ENCODE measurements at regions not wholly inside any gene's neighbourhood (a gene's known extent, or its start where the extent isn't known, plus 50 kb on each side); places are given as distances from the start of the nearest gene placed in this dataset.

DNA sequence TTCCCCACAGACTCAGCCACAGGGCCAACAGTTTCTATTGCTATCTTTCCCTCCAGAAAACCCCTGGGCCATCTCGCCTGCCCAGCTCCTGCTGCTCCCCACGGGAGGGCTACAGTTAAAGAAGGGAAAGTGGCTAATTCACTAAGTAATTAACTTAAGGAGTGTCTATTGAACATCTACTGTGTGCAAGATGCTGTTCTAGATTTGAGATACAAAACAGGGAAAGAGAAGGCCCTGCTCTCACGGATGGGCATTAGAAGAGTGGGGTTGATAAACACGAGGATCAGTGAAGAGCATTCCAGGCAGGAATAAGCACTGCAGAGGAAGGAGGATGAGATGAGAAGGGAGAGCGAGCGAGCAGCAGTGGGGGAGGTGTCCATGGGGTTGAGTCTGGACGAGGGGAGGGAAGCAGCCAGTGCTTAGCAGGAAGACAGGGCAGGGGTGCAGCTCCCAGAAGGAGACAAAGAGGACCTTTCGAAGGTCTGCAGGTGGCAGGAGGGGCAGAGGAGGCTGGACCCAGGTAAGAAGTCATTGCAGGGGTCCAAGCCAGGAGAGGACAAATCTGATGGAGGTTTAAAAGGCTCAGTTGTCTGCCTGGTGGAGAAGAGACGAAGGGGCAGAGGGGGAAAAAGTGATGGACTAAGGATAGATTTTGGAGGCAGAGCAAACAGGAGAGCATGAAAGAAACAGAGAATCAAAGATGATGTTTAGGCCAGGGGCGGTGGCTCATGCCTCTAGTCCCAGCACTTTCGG, 64.7 kb downstream of the KLF15 start:
- DNase-seq (ENCODE audit: low read depth, low spot score): no peak
- Mint-ChIP-seq H3K27me3 (ENCODE audit: low read depth) (peaks cover 27% of the 10 kb centered on the region), H3K9me3 (no peaks in the 10 kb centered on the region), H3K4me1 (peaks cover 24% of the 10 kb centered on the region), H3K4me3 (no peak overlapping the region), H3K27ac (ENCODE audit: unreplicated experiment) (no peak overlapping the region), H3K36me3 (ENCODE audit: low read depth) (no peaks in the 10 kb centered on the region)
- TF ChIP-seq, protein P1, sequence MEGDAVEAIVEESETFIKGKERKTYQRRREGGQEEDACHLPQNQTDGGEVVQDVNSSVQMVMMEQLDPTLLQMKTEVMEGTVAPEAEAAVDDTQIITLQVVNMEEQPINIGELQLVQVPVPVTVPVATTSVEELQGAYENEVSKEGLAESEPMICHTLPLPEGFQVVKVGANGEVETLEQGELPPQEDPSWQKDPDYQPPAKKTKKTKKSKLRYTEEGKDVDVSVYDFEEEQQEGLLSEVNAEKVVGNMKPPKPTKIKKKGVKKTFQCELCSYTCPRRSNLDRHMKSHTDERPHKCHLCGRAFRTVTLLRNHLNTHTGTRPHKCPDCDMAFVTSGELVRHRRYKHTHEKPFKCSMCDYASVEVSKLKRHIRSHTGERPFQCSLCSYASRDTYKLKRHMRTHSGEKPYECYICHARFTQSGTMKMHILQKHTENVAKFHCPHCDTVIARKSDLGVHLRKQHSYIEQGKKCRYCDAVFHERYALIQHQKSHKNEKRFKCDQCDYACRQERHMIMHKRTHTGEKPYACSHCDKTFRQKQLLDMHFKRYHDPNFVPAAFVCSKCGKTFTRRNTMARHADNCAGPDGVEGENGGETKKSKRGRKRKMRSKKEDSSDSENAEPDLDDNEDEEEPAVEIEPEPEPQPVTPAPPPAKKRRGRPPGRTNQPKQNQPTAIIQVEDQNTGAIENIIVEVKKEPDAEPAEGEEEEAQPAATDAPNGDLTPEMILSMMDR (conservative IDR thresholded peaks at IDR 0.05): no peak

DNA sequence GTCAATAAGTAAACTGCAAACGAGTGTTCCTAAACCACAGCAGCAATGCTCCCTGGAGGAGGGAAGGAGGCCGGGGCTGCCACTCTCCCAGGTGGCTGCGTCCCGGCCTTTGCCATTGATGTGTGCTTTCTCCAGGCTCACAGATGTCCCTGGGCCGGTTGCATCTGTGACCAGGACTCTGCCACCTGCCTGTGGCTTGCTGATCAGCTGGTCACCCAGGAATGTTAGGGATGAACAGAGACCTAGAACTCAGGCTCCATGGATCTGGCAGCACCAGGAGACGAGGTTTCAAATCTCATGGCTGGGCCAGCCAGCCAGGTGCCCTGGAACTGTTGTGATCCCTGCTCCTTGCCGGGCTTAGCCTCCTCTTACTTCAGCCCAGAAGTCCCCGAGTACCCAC, 65.7 kb downstream of the KLF15 start:
- H3K4me3 Mint-ChIP-seq: no peak overlapping the region
- TF ChIP-seq, protein P1 (conservative IDR thresholded peaks at IDR 0.05): no peak
- peaks cover 33% of the 10 kb centered on the region for H3K4me1 Mint-ChIP-seq
- no peak for DNase-seq (ENCODE audit: low read depth, low spot score)
- H3K36me3 Mint-ChIP-seq (ENCODE audit: low read depth): no peaks in the 10 kb centered on the region
- no peaks in the 10 kb centered on the region for H3K9me3 Mint-ChIP-seq
- H3K27me3 Mint-ChIP-seq (ENCODE audit: low read depth): peaks cover 27% of the 10 kb centered on the region
- H3K27ac Mint-ChIP-seq (ENCODE audit: unreplicated experiment): no peak overlapping the region

- no peaks in the 10 kb centered on the region for H3K36me3 Mint-ChIP-seq (ENCODE audit: low read depth)
- TF ChIP-seq, protein P1 (conservative IDR thresholded peaks at IDR 0.05): no peak
- peaks cover 27% of the 10 kb centered on the region for H3K27me3 Mint-ChIP-seq (ENCODE audit: low read depth)
- no peak for DNase-seq (ENCODE audit: low read depth, low spot score)
- no peak overlapping the region for H3K4me3 Mint-ChIP-seq
- peaks cover 35% of the 10 kb centered on the region for H3K4me1 Mint-ChIP-seq
- no peaks in the 10 kb centered on the region for H3K9me3 Mint-ChIP-seq
- no peak overlapping the region for H3K27ac Mint-ChIP-seq (ENCODE audit: unreplicated experiment)
Observed at GRCh38 chr3:126291061-126291460, 66.1 kb downstream of the KLF15 start.

DNA sequence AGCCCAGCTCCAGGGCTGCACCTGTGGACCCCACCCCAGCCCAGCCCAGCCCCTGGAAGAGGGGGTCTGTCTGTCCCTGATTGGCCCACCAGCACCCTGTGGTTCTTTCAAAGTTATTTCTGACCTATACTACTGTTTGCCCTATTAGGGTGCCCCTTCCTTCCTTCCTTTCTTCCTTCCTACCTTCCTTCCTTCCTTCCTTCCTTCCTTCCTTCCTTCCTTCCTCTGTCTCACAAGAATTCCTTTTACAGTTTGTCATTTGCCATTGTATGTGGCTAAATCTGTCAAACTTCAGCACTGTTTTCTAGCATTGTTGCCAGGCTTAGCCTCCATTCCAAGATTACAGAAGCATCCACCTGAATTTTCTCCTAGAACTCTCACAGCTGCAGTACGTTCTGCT, 66.9 kb downstream of the KLF15 start:
- Mint-ChIP-seq H3K9me3 (no peaks in the 10 kb centered on the region), H3K4me1 (peaks cover 35% of the 10 kb centered on the region), H3K27ac (ENCODE audit: unreplicated experiment) (no peak overlapping the region), H3K36me3 (ENCODE audit: low read depth) (no peaks in the 10 kb centered on the region), H3K27me3 (ENCODE audit: low read depth) (peaks cover 27% of the 10 kb centered on the region), H3K4me3 (no peak overlapping the region)
- no peak for DNase-seq (ENCODE audit: low read depth, low spot score)
- TF ChIP-seq, protein P1 (conservative IDR thresholded peaks at IDR 0.05): no peak

- H3K27me3 Mint-ChIP-seq (ENCODE audit: low read depth): peaks cover 27% of the 10 kb centered on the region
- H3K4me3 Mint-ChIP-seq: no peak overlapping the region
- TF ChIP-seq, protein P1 (conservative IDR thresholded peaks at IDR 0.05): no peak
- H3K9me3 Mint-ChIP-seq: no peaks in the 10 kb centered on the region
- peaks cover 35% of the 10 kb centered on the region for H3K4me1 Mint-ChIP-seq
- H3K27ac Mint-ChIP-seq (ENCODE audit: unreplicated experiment): no peak overlapping the region
- DNase-seq (ENCODE audit: low read depth, low spot score): no peak
- H3K36me3 Mint-ChIP-seq (ENCODE audit: low read depth): no peaks in the 10 kb centered on the region
Observed at GRCh38 chr3:126289096-126289495, 68.1 kb downstream of the KLF15 start.

All from neural crest cell (in vitro differentiated cells).